ENCODE measurements at regions not wholly inside any gene's neighbourhood (a gene's known extent, or its start where the extent isn't known, plus 50 kb on each side); places are given as distances from the start of the nearest gene placed in this dataset.

DNA sequence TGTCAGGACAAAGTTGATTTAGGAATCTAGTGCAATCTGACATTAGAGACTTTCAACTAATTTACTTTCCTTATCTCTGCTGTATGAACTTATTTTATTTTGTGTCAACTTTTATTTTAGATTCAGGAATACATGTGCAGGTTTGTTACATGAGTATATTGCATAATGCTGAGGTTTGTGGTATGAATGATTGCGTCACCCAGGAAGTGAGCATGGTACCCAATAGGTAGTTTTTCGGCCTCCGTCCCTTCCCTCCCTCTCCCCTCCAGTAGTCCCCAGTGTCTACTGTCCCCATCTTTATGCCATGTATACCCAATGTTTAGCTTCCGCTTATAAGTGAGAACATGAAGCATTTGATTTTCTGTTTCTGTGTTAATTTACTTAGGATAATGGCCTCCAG is 68.7 kb upstream of the TEX13D start:
- H3K9me3 ChIP-seq (ENCODE audit: control insufficient read depth in 1 of 2, insufficient read depth in 1 of 2, low read depth in 1 of 2, low read length in 2 of 2), result no peaks in the 10 kb centered on the region
- no TSS peak for BruUV-seq (replicated peaks)
- H3K9me2 ChIP-seq (ENCODE audit: insufficient read depth), result no peaks in the 10 kb centered on the region
- intact Hi-C loops (cut with micrococcal nuclease), result no loop called here
- no peak for ATAC-seq
- no peak overlapping the region for H3K4me3 ChIP-seq (replicated peaks in 1 of 2; ENCODE audit: low read depth in 1 of 2, low read length in 2 of 2)
- H3K27ac ChIP-seq (ENCODE audit: low read depth, low read length), result no peak overlapping the region
- H4K20me1 ChIP-seq (ENCODE audit: insufficient read depth), result no peaks in the 10 kb centered on the region
- CTCF ChIA-PET, result no interaction called here
- RAD21 ChIA-PET (ENCODE audit: low non-redundant PET in 1 of 2, low total read pairs in 2 of 2, uncharacterized antibody in 2 of 2, unreplicated experiment in 2 of 2), result no interaction called here
- H3K79me2 ChIP-seq (ENCODE audit: insufficient read depth, low read length), result no peaks in the 10 kb centered on the region
- H3K9ac ChIP-seq (ENCODE audit: low read length), result no peak overlapping the region
- TF ChIP-seq, protein P1, sequence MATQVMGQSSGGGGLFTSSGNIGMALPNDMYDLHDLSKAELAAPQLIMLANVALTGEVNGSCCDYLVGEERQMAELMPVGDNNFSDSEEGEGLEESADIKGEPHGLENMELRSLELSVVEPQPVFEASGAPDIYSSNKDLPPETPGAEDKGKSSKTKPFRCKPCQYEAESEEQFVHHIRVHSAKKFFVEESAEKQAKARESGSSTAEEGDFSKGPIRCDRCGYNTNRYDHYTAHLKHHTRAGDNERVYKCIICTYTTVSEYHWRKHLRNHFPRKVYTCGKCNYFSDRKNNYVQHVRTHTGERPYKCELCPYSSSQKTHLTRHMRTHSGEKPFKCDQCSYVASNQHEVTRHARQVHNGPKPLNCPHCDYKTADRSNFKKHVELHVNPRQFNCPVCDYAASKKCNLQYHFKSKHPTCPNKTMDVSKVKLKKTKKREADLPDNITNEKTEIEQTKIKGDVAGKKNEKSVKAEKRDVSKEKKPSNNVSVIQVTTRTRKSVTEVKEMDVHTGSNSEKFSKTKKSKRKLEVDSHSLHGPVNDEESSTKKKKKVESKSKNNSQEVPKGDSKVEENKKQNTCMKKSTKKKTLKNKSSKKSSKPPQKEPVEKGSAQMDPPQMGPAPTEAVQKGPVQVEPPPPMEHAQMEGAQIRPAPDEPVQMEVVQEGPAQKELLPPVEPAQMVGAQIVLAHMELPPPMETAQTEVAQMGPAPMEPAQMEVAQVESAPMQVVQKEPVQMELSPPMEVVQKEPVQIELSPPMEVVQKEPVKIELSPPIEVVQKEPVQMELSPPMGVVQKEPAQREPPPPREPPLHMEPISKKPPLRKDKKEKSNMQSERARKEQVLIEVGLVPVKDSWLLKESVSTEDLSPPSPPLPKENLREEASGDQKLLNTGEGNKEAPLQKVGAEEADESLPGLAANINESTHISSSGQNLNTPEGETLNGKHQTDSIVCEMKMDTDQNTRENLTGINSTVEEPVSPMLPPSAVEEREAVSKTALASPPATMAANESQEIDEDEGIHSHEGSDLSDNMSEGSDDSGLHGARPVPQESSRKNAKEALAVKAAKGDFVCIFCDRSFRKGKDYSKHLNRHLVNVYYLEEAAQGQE (IDR thresholded peaks at IDR 0.05; ENCODE audit: low read depth), result no peak
- no peak for TF ChIP-seq CEBPB (IDR thresholded peaks at IDR 0.05; ENCODE audit: low read depth)
- TF ChIP-seq, protein P2, sequence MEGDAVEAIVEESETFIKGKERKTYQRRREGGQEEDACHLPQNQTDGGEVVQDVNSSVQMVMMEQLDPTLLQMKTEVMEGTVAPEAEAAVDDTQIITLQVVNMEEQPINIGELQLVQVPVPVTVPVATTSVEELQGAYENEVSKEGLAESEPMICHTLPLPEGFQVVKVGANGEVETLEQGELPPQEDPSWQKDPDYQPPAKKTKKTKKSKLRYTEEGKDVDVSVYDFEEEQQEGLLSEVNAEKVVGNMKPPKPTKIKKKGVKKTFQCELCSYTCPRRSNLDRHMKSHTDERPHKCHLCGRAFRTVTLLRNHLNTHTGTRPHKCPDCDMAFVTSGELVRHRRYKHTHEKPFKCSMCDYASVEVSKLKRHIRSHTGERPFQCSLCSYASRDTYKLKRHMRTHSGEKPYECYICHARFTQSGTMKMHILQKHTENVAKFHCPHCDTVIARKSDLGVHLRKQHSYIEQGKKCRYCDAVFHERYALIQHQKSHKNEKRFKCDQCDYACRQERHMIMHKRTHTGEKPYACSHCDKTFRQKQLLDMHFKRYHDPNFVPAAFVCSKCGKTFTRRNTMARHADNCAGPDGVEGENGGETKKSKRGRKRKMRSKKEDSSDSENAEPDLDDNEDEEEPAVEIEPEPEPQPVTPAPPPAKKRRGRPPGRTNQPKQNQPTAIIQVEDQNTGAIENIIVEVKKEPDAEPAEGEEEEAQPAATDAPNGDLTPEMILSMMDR (IDR thresholded peaks at IDR 0.05 in 2 of 3, conservative IDR thresholded peaks at IDR 0.05 in 1 of 3; ENCODE audit: borderline replicate concordance in 1 of 3, insufficient read depth in 1 of 3, low read depth in 2 of 3, low read length in 2 of 3), result no peak
- TF ChIP-seq EGR1 (IDR thresholded peaks at IDR 0.05; ENCODE audit: low read depth), result no peak
- TF ChIP-seq, protein P3, sequence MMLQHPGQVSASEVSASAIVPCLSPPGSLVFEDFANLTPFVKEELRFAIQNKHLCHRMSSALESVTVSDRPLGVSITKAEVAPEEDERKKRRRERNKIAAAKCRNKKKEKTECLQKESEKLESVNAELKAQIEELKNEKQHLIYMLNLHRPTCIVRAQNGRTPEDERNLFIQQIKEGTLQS (IDR thresholded peaks at IDR 0.05), result no peak
- TF ChIP-seq, protein P4, sequence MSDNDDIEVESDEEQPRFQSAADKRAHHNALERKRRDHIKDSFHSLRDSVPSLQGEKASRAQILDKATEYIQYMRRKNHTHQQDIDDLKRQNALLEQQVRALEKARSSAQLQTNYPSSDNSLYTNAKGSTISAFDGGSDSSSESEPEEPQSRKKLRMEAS (IDR thresholded peaks at IDR 0.05), result no peak
- TF ChIP-seq EZH2 (IDR thresholded peaks at IDR 0.05), result no peak
- TF ChIP-seq SP1 (IDR thresholded peaks at IDR 0.05; ENCODE audit: low read depth), result no peak
- no peak for TF ChIP-seq EZH2phosphoT487 (IDR thresholded peaks at IDR 0.05; ENCODE audit: borderline replicate concordance)
- TF ChIP-seq SRF (IDR thresholded peaks at IDR 0.05; ENCODE audit: low read depth), result no peak
- TF ChIP-seq YY1 (IDR thresholded peaks at IDR 0.05; ENCODE audit: extremely low read depth, insufficient replicate concordance, low read depth, low read length), result no peak
- no peak for TF ChIP-seq JUND (IDR thresholded peaks at IDR 0.05)
- no peak for TF ChIP-seq CBX3 (IDR thresholded peaks at IDR 0.05; ENCODE audit: low read depth)
- no peak for TF ChIP-seq ZFX (IDR thresholded peaks at IDR 0.05)
- TF ChIP-seq SIN3A (IDR thresholded peaks at IDR 0.05; ENCODE audit: low read depth), result no peak
- no peak for TF ChIP-seq POLR2A (IDR thresholded peaks at IDR 0.05; ENCODE audit: borderline replicate concordance, extremely low read depth, insufficient read depth, insufficient read length)
- TF ChIP-seq ZNF274 (IDR thresholded peaks at IDR 0.05; ENCODE audit: low read depth, low read length), result no peak
- TF ChIP-seq FOSL1 (IDR thresholded peaks at IDR 0.05; ENCODE audit: low read depth), result no peak
- no peak for TF ChIP-seq TCF7L2 (IDR thresholded peaks at IDR 0.05; ENCODE audit: borderline replicate concordance, extremely low read depth, insufficient read depth, insufficient read length)
- TF ChIP-seq POLR2AphosphoS5 (IDR thresholded peaks at IDR 0.05; ENCODE audit: low read depth, low read length), result no peak
- no peak overlapping the region for H3K4me2 ChIP-seq (ENCODE audit: low read length)
- H3K27me3 ChIP-seq (ENCODE audit: insufficient read depth, low read length), result no peaks in the 10 kb centered on the region
- no peak overlapping the region for H2AFZ ChIP-seq (ENCODE audit: low read depth, low read length, poor library complexity, severe bottlenecking)
- POLR2A ChIA-PET, result no interaction called here
- H3K36me3 ChIP-seq (ENCODE audit: control insufficient read depth in 1 of 2, insufficient read depth in 2 of 2, low read length in 2 of 2), result no peaks in the 10 kb centered on the region
- H3K4me1 ChIP-seq (ENCODE audit: control insufficient read depth in 1 of 2, insufficient read depth in 2 of 2, low read length in 2 of 2), result no peaks in the 10 kb centered on the region
- DNase-seq (ENCODE audit: low read depth, low spot score), result no peak
